ENCODE measurements at regions not wholly inside any gene's neighbourhood (a gene's known extent, or its start where the extent isn't known, plus 50 kb on each side); places are given as distances from the start of the nearest gene placed in this dataset.

GRCh38 chr4:125679989-125680388 is 365.2 kb downstream of the FAT4 start:
- H3K27me3 ChIP-seq: no peaks in the 10 kb centered on the region
- no peak for DNase-seq
- no peak overlapping the region for H3K4me3 ChIP-seq
- no peaks in the 10 kb centered on the region for H3K9me3 ChIP-seq
- no peaks in the 10 kb centered on the region for H3K36me3 ChIP-seq

DNA sequence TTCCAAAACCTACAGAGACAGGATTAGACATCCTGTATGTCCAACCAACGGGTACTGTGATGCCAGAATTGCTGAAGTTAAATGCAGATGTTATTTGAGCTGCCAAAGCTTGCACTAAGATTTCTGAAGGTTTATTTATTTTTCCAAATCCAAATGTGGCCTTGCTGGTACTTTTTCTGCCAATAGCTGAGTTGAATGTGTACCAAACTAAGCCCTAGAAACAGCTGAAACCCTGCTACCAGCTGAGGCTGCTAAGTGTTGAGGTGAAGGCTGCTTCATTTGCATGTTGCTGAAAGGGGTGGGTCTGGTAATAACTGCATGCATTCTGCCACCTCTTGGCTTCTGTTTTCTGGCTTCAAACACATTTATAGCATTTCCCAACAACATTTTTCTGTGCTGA is 366.5 kb downstream of the FAT4 start:
- DNase-seq: peak; percentile 56
- Histone ChIP-seq H3K27me3 (no peaks in the 10 kb centered on the region), H3K4me3 (no peak overlapping the region), H3K9me3 (no peaks in the 10 kb centered on the region), H3K36me3 (no peaks in the 10 kb centered on the region)

- no peak for DNase-seq
- Histone ChIP-seq H3K9me3 (no peaks in the 10 kb centered on the region), H3K36me3 (no peaks in the 10 kb centered on the region), H3K4me3 (no peak overlapping the region), H3K27me3 (no peaks in the 10 kb centered on the region)
Observed at GRCh38 chr4:125682730-125683129, 368.0 kb downstream of the FAT4 start.

DNA sequence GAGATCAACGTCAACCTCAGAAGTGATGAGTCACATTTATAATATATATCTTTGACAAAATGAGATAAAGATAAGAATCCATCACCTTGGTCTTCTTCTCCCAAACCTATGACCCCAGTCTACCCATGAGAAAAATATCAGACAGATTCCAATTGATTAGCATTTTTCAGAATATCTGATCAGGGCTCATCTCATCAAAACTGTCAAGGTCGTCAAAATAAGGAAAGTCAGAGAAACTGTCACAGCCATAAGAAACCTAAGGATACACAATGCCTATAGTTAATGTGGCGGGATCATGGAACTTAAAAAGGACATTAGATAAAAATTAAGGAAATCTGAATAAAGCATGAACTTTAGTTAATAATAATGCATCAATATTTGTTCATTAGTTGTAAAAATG is 374.1 kb downstream of the FAT4 start:
- no peak for DNase-seq
- Histone ChIP-seq H3K27me3 (no peaks in the 10 kb centered on the region), H3K9me3 (no peaks in the 10 kb centered on the region), H3K36me3 (no peaks in the 10 kb centered on the region), H3K4me3 (no peak overlapping the region)

DNA sequence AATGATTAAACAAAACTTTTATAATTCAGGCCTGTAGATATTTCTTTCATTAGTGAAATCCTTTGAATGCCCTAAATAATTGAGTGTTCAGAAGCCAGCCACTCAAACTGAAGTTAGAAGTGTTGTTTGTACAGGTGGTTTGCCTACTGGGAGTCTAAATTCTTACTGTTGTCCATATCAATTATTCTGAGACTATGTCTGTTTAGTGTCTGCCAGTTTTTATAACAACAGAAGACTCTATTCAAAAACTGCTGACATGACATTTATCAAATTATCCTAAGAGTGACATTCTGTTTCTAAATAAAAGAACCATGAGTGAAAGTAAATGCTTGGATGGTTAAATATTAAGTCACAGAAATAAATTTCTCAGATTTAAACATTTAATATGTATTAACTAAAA is 375.1 kb downstream of the FAT4 start:
- H3K4me3 ChIP-seq: no peak overlapping the region

DNA sequence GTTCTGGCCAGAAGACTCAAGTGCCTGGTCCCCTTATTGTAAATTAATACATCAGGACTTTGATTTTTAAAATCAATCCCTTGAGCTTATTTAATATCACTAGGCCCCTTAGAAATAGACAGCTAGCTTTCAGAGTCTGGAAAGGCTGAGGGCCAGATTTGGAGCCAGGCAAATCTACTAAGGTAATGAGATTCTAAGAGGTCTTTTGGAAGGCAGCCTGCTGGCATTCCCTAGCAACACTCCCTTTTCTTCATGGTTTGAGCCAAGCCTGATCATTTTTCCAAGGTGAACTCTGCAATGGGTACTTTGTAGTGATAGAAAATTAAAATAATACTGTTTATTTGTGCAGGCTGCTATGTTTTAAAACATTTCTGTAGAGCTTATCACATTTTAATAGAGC is 378.5 kb downstream of the FAT4 start:
- Histone ChIP-seq H3K9me3 (no peaks in the 10 kb centered on the region; the same call in 1 of the 2 replicates), H3K36me3 (no peaks in the 10 kb centered on the region), H3K27me3 (no peaks in the 10 kb centered on the region), H3K4me3 (no peak overlapping the region)
- DNase-seq: no peak

More for the DNA sequence above, 375.1 kb downstream of the FAT4 start:
- Histone ChIP-seq H3K9me3 (no peaks in the 10 kb centered on the region; the same call in 1 of the 2 replicates), H3K36me3 (no peaks in the 10 kb centered on the region), H3K27me3 (no peaks in the 10 kb centered on the region)
- no peak for DNase-seq

DNA sequence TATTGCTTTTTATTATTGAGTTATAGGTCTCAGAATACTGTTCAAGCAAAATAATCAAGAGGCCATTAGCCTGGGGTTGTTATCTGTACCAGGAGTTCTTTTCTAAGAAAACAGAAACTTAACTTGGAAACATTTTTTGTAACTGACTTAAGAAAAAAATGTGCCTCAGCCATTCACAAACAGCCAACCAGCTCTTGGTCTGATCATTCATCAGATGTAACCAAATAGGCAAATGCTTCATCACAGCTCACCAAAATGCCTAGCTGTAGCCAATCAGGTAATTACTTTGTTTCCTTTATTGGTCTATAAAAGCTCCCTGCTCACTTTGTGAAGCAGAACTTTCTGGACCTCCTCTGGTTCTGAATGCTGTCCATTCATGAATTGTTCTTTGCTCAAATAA is 387.7 kb downstream of the FAT4 start:
- H3K36me3 ChIP-seq: no peaks in the 10 kb centered on the region
- DNase-seq: no peak
- no peaks in the 10 kb centered on the region for H3K27me3 ChIP-seq
- H3K9me3 ChIP-seq: no peaks in the 10 kb centered on the region
- H3K4me3 ChIP-seq: no peak overlapping the region

DNA sequence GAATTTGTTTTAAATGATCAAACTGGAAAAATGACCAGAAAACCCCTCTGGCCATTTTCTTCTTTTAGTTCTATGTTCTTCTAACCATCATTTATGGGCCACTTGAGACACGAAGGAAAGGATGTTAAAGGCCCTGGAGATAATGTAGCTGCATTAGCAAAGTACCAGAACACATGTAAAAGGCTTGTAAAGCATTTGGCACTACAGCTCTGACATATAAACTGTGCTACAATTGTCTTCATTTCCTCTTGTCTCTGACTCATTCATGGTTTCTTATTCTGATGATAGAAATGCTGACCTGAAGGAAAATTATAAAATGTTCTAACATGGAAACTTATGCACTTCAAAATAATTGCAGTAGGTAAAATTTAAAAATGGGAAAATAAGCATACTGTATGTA is 388.7 kb downstream of the FAT4 start:
- H3K36me3 ChIP-seq: no peaks in the 10 kb centered on the region
- H3K9me3 ChIP-seq: no peaks in the 10 kb centered on the region
- DNase-seq: no peak
- H3K27me3 ChIP-seq: no peaks in the 10 kb centered on the region
- no peak overlapping the region for H3K4me3 ChIP-seq

DNA sequence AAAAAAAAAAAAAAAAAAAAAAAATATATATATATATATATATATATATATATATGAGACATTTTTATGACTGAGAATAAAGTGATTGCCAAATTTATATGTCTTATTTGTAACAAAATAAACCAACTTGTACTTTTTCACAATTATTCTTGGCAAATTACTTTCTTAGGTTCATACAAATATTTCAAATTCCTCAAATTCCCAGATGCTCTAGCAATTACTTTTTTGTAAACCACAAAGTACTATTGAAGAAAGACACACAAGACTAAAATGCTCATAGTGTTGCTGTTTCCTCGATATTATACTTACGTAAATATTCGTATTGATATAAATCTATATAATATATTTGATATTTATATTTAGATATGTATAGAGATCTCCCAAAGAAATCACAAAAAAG is 390.0 kb downstream of the FAT4 start:
- no peak for DNase-seq
- Histone ChIP-seq H3K27me3 (no peaks in the 10 kb centered on the region), H3K36me3 (no peaks in the 10 kb centered on the region), H3K9me3 (no peaks in the 10 kb centered on the region), H3K4me3 (no peak overlapping the region)

DNA sequence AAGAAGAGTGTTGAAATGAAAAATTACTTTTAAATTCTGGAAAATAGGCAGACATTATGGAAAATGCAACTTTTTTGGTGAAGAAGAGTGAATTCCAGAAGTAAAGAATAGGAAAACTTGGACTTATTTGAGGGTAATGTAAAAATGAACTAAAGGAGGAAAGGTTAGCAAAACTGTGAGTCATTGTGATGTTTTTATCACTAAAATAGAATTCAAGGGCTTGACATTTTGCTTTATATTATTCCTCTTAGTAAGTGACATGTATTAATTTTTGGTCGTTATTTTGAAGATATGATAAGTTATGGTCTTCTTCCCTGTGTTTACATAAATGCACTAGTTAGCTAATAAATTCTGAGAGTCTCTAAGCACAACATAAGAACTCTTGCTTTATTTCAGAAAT is 390.9 kb downstream of the FAT4 start:
- H3K27me3 ChIP-seq: no peaks in the 10 kb centered on the region
- no peak for DNase-seq
- no peaks in the 10 kb centered on the region for H3K9me3 ChIP-seq
- no peak overlapping the region for H3K4me3 ChIP-seq
- no peaks in the 10 kb centered on the region; the same call in 1 of the 2 replicates for H3K36me3 ChIP-seq

DNA sequence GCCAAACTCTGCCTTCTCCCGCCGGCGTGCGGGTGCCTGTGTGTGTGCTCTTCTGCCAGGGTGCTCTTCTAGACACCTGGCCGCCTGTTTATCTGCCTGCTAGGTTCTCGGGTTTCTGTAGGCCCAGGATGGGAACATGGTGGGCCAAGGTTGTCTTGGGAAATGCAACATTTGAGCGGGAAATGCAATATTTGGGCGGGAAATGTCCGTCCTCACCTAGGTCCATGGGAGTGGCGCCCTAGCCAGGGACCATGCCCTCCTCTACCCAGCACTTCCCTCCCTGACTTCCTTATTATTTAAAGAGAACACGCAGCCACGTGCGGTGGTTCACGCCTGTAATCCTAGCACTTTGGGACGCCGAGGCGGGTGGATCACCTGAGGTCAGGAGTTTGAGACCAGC is 392.6 kb downstream of the FAT4 start:
- no peaks in the 10 kb centered on the region for H3K27me3 ChIP-seq
- H3K36me3 ChIP-seq: no peaks in the 10 kb centered on the region; the same call in 1 of the 2 replicates
- DNase-seq: no peak
- H3K4me3 ChIP-seq: no peak overlapping the region
- no peaks in the 10 kb centered on the region for H3K9me3 ChIP-seq

- Histone ChIP-seq H3K9me3 (no peaks in the 10 kb centered on the region), H3K27me3 (no peaks in the 10 kb centered on the region), H3K36me3 (no peaks in the 10 kb centered on the region; the same call in 1 of the 2 replicates), H3K4me3 (no peak overlapping the region)
- DNase-seq: no peak
Observed at GRCh38 chr4:125710766-125711165, 396.0 kb downstream of the FAT4 start.

- H3K36me3 ChIP-seq: no peaks in the 10 kb centered on the region; the same call in 1 of the 2 replicates
- no peak for DNase-seq
- no peaks in the 10 kb centered on the region; the same call in 1 of the 2 replicates for H3K9me3 ChIP-seq
- no peak overlapping the region for H3K4me3 ChIP-seq
- no peaks in the 10 kb centered on the region for H3K27me3 ChIP-seq
Observed at GRCh38 chr4:125714049-125714448, 399.3 kb downstream of the FAT4 start.

- no peak overlapping the region for H3K4me3 ChIP-seq
- H3K27me3 ChIP-seq: no peaks in the 10 kb centered on the region
- DNase-seq: no peak
- no peaks in the 10 kb centered on the region; the same call in 1 of the 2 replicates for H3K36me3 ChIP-seq
- H3K9me3 ChIP-seq: no peaks in the 10 kb centered on the region; the same call in 1 of the 2 replicates
Observed at GRCh38 chr4:125714845-125715244, 400.1 kb downstream of the FAT4 start.

GRCh38 chr4:125719987-125720386 is 405.2 kb downstream of the FAT4 start:
- no peak overlapping the region for H3K4me3 ChIP-seq
- no peaks in the 10 kb centered on the region for H3K36me3 ChIP-seq
- H3K27me3 ChIP-seq: no peaks in the 10 kb centered on the region
- peak; percentile 15 for DNase-seq
- no peaks in the 10 kb centered on the region; the same call in 1 of the 2 replicates for H3K9me3 ChIP-seq

GRCh38 chr4:125722009-125722408 is 407.3 kb downstream of the FAT4 start:
- Histone ChIP-seq H3K27me3 (no peaks in the 10 kb centered on the region), H3K4me3 (no peak overlapping the region), H3K36me3 (no peaks in the 10 kb centered on the region), H3K9me3 (no peaks in the 10 kb centered on the region; the same call in 1 of the 2 replicates)
- no peak for DNase-seq

DNA sequence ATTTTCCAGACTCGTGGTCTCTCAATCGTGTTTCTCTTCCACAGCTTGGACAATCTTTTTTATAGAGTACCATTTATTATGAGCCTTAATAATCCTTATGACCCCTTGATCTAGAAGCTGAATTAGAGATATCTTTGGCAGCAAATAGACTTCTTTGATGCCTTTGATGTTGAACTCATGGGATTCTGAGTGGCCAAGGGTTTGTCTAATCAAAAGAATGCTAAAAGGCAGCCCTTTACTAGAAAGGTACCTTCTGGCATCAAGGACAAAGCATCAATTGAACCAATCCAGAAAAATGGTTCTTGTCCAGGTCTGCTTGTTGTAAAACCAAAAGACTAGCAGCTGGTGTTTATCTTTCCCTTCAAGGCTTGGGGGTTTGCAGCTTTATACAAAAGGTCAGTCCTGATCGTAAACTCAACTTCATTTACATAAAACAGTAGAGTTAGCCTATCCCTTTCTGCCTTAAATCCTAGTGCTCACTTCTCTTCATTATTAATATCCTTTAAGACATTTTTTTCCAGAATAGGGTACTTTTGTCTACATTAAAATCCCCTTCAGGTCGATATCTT is 411.3 kb downstream of the FAT4 start:
- H3K4me3 ChIP-seq: no peak overlapping the region
- H3K27me3 ChIP-seq: no peaks in the 10 kb centered on the region

GRCh38 chr4:125727931-125728330 is 413.2 kb downstream of the FAT4 start:
- Histone ChIP-seq H3K4me3 (no peak overlapping the region), H3K27me3 (no peaks in the 10 kb centered on the region), H3K9me3 (no peaks in the 10 kb centered on the region), H3K36me3 (no peaks in the 10 kb centered on the region)
- DNase-seq: no peak

More for the DNA sequence above, 411.3 kb downstream of the FAT4 start:
- Histone ChIP-seq H3K36me3 (no peaks in the 10 kb centered on the region), H3K9me3 (no peaks in the 10 kb centered on the region)
- DNase-seq: no peak
